ENCODE measurements at regions not wholly inside any gene's neighbourhood (a gene's known extent, or its start where the extent isn't known, plus 50 kb on each side); places are given as distances from the start of the nearest gene placed in this dataset.

GRCh38 chr2:129167456-129167855 lies 812.0 kb upstream of the RAB6C start:
- DNase-seq (ENCODE audit: extremely low read depth in 1 of 4, low spot score in 3 of 4) (no peak), FAIRE-seq (no peak)
- 0% methylated on average over 1 of the region's 1 CpG for WGBS (ENCODE audit: insufficient coverage, low coverage, missing lambda C conversion rate)

GRCh38 chr2:129170570-129170969 lies 808.9 kb upstream of the RAB6C start:
- in situ Hi-C loops (cut with MboI) = no loop called here
- H3K9me1 ChIP-seq (ENCODE audit: control insufficient read depth, insufficient read depth, low read length) = no peaks in the 10 kb centered on the region
- no peaks in the 10 kb centered on the region for H3K27me3 ChIP-seq (ENCODE audit: control insufficient read depth in 2 of 2, insufficient read depth in 2 of 2, low read length in 2 of 2)
- no peak overlapping the region for H2AFZ ChIP-seq (ENCODE audit: low read depth, low read length)
- no peaks in the 10 kb centered on the region for H3K36me3 ChIP-seq (ENCODE audit: control insufficient read depth, insufficient read depth, low read length)
- no peaks in the 10 kb centered on the region for H3K9me3 ChIP-seq (replicated peaks; ENCODE audit: control insufficient read depth, insufficient read depth, low read depth, low read length)
- no peaks in the 10 kb centered on the region for H3K79me2 ChIP-seq (ENCODE audit: control insufficient read depth, insufficient read depth, low read length)
- ChIA-PET POLR2A (no interaction called here), CTCF (ENCODE audit: low intra/inter-chr PET ratio) (no interaction called here)
- H3K4me2 ChIP-seq (ENCODE audit: insufficient read depth, low read length) = no peak overlapping the region
- H3K9ac ChIP-seq (ENCODE audit: insufficient read depth in 1 of 2, low read depth in 2 of 2, low read length in 2 of 2) = no peak overlapping the region
- FAIRE-seq (no peak), DNase-seq (ENCODE audit: extremely low read depth in 1 of 4, low spot score in 3 of 4) (no peak), ATAC-seq (no peak)
- 0% methylated on average over 2 of the region's 2 CpGs for WGBS (ENCODE audit: insufficient coverage, low coverage, missing lambda C conversion rate)
- H4K20me1 ChIP-seq (replicated peaks; ENCODE audit: control insufficient read depth, insufficient read depth, low read length) = no peaks in the 10 kb centered on the region
- intact Hi-C loops (cut with micrococcal nuclease) = no loop called here
- BruUV-seq (replicated peaks) = no TSS peak
- TF ChIP-seq NCOA6 (IDR thresholded peaks at IDR 0.05) (no peak), ZBED1 (IDR thresholded peaks at IDR 0.05) (no peak), NR3C1 (CRISPR knock-in tag; IDR thresholded peaks at IDR 0.05) (no peak), E2F4 (CRISPR knock-in tag; IDR thresholded peaks at IDR 0.05; ENCODE audit: low read depth) (no peak), SMAD3 (CRISPR knock-in tag; conservative IDR thresholded peaks at IDR 0.05) (no peak), MBD2 (IDR thresholded peaks at IDR 0.05; ENCODE audit: borderline replicate concordance, low read depth) (no peak), E2F1 (CRISPR knock-in tag; IDR thresholded peaks at IDR 0.05) (no peak)
- no peak overlapping the region for H3K4me3 ChIP-seq
- H3K4me1 ChIP-seq (replicated peaks in 1 of 2; ENCODE audit: control insufficient read depth in 2 of 2, insufficient read depth in 2 of 2, low read length in 2 of 2) = no peaks in the 10 kb centered on the region
- no peak overlapping the region for H3K27ac ChIP-seq (ENCODE audit: extremely low read depth, low read depth, low read length)

More at GRCh38 chr2:129167456-129167855, 812.0 kb upstream of the RAB6C start:
- Histone ChIP-seq H4K20me1 (replicated peaks; ENCODE audit: control insufficient read depth, insufficient read depth, low read length) (no peaks in the 10 kb centered on the region), H3K4me3 (no peak overlapping the region), H3K4me2 (ENCODE audit: insufficient read depth, low read length) (no peak overlapping the region), H3K9me3 (replicated peaks; ENCODE audit: control insufficient read depth, insufficient read depth, low read depth, low read length) (no peaks in the 10 kb centered on the region), H2AFZ (ENCODE audit: low read depth, low read length) (no peak overlapping the region), H3K9me1 (ENCODE audit: control insufficient read depth, insufficient read depth, low read length) (no peaks in the 10 kb centered on the region), H3K36me3 (ENCODE audit: control insufficient read depth, insufficient read depth, low read length) (no peaks in the 10 kb centered on the region), H3K27ac (ENCODE audit: extremely low read depth, low read depth, low read length) (no peak overlapping the region), H3K4me1 (replicated peaks in 1 of 2; ENCODE audit: control insufficient read depth in 2 of 2, insufficient read depth in 2 of 2, low read length in 2 of 2) (no peaks in the 10 kb centered on the region), H3K27me3 (ENCODE audit: control insufficient read depth in 2 of 2, insufficient read depth in 2 of 2, low read length in 2 of 2) (no peaks in the 10 kb centered on the region), H3K79me2 (ENCODE audit: control insufficient read depth, insufficient read depth, low read length) (no peaks in the 10 kb centered on the region), H3K9ac (ENCODE audit: insufficient read depth in 1 of 2, low read depth in 2 of 2, low read length in 2 of 2) (no peak overlapping the region)
- ATAC-seq = no peak
- intact Hi-C loops (cut with micrococcal nuclease) = no loop called here
- CTCF ChIA-PET (ENCODE audit: low intra/inter-chr PET ratio) = no interaction called here
- BruUV-seq (replicated peaks) = no TSS peak
- TF ChIP-seq POLR3A (IDR thresholded peaks at IDR 0.05; ENCODE audit: borderline replicate concordance, extremely low read depth, insufficient read depth, insufficient read length) (no peak), ZNF311 (CRISPR knock-in tag; IDR thresholded peaks at IDR 0.05) (no peak), ZBTB1 (CRISPR knock-in tag; IDR thresholded peaks at IDR 0.05; ENCODE audit: borderline replicate concordance, low read depth) (no peak), KAT7 (CRISPR knock-in tag; IDR thresholded peaks at IDR 0.05; ENCODE audit: borderline replicate concordance) (no peak), ZNF140 (CRISPR knock-in tag; IDR thresholded peaks at IDR 0.05) (no peak), ZNF785 (CRISPR knock-in tag; IDR thresholded peaks at IDR 0.05) (no peak)
- POLR2A ChIA-PET = no interaction called here
- in situ Hi-C loops (cut with MboI) = no loop called here
